Osteocyte (in vitro differentiated cells): ENCODE measurements at regions not wholly inside any gene's neighbourhood (a gene's known extent, or its start where the extent isn't known, plus 50 kb on each side); places are given as distances from the start of the nearest gene placed in this dataset.

Source experiments
- DNase-seq: peaks from one replicate; pipeline ENCODE4 v3.0.0; 2021; ENCODE audit warnings: mixed read lengths; ENCODE audit not compliant: unreplicated experiment; ENCODE audit errors: extremely low spot score
- H3K27ac Mint-ChIP-seq: one replicate; pipeline ENCODE4 v1.8.0; 2021; ENCODE audit warnings: mild to moderate bottlenecking, mixed read lengths; ENCODE audit not compliant: unreplicated experiment
- H3K27me3 Mint-ChIP-seq: one replicate; pipeline ENCODE4 v1.8.0; 2021; ENCODE audit warnings: mixed read lengths; ENCODE audit not compliant: unreplicated experiment
- H3K36me3 Mint-ChIP-seq: one replicate; pipeline ENCODE4 v1.8.0; 2021; ENCODE audit warnings: mixed read lengths; ENCODE audit not compliant: unreplicated experiment
- H3K4me1 Mint-ChIP-seq: one replicate; pipeline ENCODE4 v1.8.0; 2021; ENCODE audit warnings: mixed read lengths; ENCODE audit not compliant: unreplicated experiment
- H3K4me3 Mint-ChIP-seq: one replicate; pipeline ENCODE4 v1.8.0; 2021; ENCODE audit warnings: mild to moderate bottlenecking, moderate library complexity, mixed read lengths; ENCODE audit not compliant: unreplicated experiment
- H3K9me3 Mint-ChIP-seq: one replicate; pipeline ENCODE4 v1.8.0; 2021; ENCODE audit warnings: mixed read lengths; ENCODE audit not compliant: unreplicated experiment
- CTCF ChIP-seq: fragments of 200-600 bp; sonication (generic); IDR thresholded peaks from 2 replicates; pipeline ENCODE4 v1.5.0; 2021; ENCODE audit warnings: antibody characterized with exemption, mild to moderate bottlenecking, moderate library complexity

GRCh38 chr12:23217667-23218066, 592.7 kb downstream of the ETNK1 start:
- Mint-ChIP-seq H3K4me3 (no peak overlapping the region), H3K9me3 (peaks cover 9% of the 10 kb centered on the region), H3K36me3 (no peaks in the 10 kb centered on the region), H3K4me1 (no peaks in the 10 kb centered on the region), H3K27ac (no peak overlapping the region), H3K27me3 (no peaks in the 10 kb centered on the region)
- TF ChIP-seq CTCF: no peak
- DNase-seq: no peak

DNA sequence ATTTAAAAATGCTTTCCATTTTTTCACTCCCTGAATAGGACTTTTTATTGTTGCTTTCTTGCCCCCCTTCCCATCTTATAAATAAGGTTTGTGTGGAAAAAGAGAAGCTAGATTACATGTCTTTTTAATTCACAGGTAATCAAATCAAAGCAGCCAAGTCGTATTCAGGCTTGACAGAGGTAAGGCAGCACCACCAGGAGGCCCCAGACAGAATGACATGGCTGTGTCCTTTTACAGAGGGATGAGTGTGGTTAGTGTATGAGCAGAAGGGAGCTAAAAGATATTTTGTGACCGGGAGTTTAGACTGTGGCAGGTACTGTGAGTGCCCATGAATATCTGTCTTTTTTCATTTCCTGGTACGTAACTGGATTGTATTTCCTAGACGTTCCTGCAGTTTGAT, 596.1 kb downstream of the ETNK1 start:
- H3K27ac Mint-ChIP-seq: no peak overlapping the region
- H3K4me3 Mint-ChIP-seq: no peak overlapping the region
- H3K36me3 Mint-ChIP-seq: no peaks in the 10 kb centered on the region
- peak; percentile 48 for TF ChIP-seq CTCF
- no peaks in the 10 kb centered on the region for H3K27me3 Mint-ChIP-seq
- DNase-seq: no peak
- H3K4me1 Mint-ChIP-seq: no peaks in the 10 kb centered on the region
- no peaks in the 10 kb centered on the region for H3K9me3 Mint-ChIP-seq

DNA sequence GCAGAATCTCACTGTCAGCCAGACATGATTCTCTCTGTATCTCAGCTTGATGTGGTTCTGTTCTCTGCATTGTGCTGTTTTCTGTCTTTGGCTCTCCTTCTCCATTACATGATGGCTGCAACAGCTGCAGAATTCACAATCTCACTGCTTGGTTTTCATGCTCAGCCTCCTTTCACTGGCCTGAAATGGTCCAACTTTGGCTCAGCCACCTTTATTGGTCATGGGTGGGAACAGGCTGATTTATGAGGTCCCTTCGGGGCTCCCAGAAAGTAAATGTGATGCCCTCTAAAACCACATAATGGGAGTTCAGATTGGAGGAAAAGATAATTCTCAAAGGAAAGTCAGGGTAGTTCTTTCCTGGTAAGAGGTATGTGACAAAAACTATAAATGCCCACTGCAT, 597.0 kb downstream of the ETNK1 start:
- Mint-ChIP-seq H3K27me3 (no peaks in the 10 kb centered on the region), H3K4me3 (no peak overlapping the region), H3K9me3 (no peaks in the 10 kb centered on the region), H3K4me1 (no peaks in the 10 kb centered on the region), H3K36me3 (no peaks in the 10 kb centered on the region), H3K27ac (no peak overlapping the region)
- no peak for DNase-seq
- no peak for TF ChIP-seq CTCF

DNA sequence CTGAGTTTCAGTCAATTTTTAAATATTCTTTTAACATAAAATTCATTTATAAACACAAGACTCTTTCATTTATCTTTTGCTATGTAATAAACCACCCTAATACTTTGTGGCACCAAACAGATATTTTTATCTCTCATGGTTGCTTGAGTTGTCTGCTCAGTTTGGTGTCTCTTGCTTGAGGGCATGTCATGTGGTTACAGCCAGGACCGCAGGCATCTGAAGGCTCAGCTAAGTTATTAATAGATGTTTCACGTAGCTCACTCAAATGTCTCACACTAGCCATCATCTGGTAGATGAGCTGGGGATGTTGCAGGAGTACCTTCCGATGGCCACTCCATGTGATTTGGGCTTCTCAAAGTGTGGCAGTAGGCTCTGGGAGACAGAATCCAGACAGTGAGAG, 597.8 kb downstream of the ETNK1 start:
- H3K9me3 Mint-ChIP-seq: no peaks in the 10 kb centered on the region
- no peak overlapping the region for H3K4me3 Mint-ChIP-seq
- H3K27ac Mint-ChIP-seq: no peak overlapping the region
- H3K4me1 Mint-ChIP-seq: no peaks in the 10 kb centered on the region
- H3K27me3 Mint-ChIP-seq: no peaks in the 10 kb centered on the region
- no peak for TF ChIP-seq CTCF
- no peak for DNase-seq
- H3K36me3 Mint-ChIP-seq: no peaks in the 10 kb centered on the region

- no peak for DNase-seq
- Mint-ChIP-seq H3K4me1 (no peaks in the 10 kb centered on the region), H3K4me3 (no peak overlapping the region), H3K36me3 (no peaks in the 10 kb centered on the region), H3K27me3 (no peaks in the 10 kb centered on the region), H3K9me3 (peaks cover 4% of the 10 kb centered on the region), H3K27ac (no peak overlapping the region)
- TF ChIP-seq CTCF: no peak
Observed at GRCh38 chr12:23228101-23228500, 603.1 kb downstream of the ETNK1 start.
